GM19455 (cell line): ENCODE measurements at regions not wholly inside any gene's neighbourhood (a gene's known extent, or its start where the extent isn't known, plus 50 kb on each side); places are given as distances from the start of the nearest gene placed in this dataset.

Experiments used
- ATAC-seq: cut with Tn5 transposase; IDR thresholded peaks from one replicate; pipeline ENCODE4 v1.9.1; 2021; ENCODE audit not compliant: unreplicated experiment

DNA sequence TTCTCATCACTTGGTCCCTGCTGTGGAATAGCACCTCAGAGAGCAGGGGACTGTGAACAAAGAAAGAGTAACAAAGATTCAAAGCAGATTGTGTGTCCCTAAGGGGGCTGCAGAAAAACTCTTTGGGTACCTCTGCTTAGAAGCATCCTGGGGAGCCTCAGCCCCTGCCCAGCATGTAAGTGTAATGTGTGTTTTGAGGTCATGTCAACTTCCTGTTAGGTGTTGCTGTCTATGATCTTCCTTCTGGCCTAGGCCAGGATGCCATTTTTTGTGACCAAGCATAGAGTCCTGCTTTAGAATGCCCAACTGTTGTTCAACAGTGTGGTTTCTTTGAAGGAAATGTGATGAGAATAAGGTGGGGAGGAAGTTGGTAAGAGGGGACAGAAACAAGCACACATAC lies 77.1 kb upstream of the BCL6 start:
- ATAC-seq: no peak

DNA sequence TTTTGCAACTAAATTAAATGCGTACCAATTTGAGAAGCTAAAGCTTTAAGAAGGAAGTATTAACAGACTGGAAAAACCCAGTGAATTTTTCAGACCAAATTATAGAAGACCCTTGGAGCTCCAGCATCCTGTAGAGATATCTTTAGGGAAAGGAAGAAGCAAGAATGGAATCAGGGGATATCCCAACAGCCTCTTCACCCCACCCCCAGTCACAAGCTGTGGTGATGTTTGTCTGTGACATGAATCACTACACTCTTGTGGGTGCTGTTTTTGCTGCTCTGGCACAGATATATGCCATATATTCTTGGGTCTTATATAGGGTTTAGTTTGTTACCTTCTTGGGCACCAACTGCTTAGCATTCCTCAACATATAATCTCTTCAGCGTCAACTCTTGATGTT lies 78.5 kb upstream of the BCL6 start:
- no peak for ATAC-seq

DNA sequence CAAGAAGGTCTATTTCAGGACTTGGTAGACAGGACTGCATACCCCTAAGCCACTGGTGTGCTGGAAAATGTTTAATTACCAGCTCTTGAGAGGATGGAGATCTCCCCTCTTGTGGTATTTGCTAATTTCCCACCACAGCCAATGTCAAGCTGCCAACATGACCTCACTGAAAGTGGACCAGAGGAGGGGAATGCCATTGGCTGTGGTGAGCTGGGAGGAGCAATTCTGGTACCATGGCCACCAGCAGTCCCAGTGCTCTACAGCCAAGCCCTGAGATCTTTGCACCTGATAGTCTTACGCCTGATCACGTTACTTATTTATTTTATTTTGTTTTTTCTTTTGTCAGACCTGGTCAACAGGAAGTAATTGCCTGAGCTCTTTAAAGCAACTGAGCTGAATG lies 82.5 kb upstream of the BCL6 start:
- ATAC-seq: no peak

DNA sequence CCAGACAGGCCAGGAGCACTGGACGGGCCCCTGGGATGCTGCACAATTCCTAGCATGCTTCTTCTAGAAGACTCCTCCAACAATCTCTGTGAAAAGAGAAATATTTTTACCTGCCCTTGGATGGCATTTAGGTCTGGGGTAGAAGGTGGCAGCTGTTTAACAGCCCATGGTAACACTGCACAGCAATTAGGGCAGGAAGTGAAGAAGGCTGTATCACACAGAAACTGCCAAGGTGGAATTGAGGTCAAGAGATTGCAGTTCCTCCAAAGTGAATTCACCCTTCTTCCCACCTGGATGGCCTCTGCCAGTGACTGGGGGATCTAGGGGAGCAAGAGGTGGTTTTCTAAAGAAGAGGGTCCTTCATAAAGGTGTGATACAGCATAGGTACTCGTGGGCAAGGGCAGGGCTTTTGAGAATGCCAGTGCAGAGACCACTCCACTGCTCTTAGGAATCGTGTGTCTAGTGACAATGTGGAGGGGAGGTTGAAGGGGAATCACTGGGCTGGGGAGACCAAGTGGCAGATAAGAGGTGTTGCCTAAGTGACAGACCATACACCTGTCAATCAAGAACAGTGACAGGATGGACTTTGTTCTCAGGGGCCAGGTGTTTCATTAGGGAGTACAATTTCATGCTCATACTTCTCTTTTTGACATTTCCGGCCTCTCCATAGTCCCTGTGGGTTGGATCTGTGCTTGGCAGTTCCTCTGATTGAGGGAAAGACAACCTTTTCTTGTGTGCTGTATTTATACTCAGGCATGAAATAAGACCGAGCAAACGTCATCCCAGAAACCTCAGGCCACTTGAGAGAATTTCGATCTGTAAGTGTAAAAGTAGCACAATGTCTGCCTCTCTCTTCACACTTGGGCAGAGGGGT lies 83.5 kb upstream of the BCL6 start:
- no peak for ATAC-seq

DNA sequence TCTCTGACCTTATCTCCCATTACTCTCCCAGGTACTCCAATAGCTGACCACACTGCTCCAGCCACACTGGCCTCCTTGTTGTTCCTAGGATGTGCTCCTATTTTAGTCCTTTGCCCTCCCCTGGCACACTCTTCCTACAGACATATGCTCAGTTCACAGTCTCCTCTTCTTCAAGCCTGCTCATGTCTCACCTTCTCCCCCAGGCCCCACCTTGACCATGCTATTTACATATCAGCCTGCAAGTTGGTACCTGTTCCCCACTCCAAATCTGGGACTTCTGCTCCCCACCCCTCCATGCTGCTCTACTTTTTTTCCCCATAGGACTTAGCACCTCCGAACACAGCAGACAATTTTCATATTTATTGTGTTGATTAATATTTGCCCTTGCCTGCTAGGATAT lies 84.9 kb upstream of the BCL6 start:
- no peak for ATAC-seq

DNA sequence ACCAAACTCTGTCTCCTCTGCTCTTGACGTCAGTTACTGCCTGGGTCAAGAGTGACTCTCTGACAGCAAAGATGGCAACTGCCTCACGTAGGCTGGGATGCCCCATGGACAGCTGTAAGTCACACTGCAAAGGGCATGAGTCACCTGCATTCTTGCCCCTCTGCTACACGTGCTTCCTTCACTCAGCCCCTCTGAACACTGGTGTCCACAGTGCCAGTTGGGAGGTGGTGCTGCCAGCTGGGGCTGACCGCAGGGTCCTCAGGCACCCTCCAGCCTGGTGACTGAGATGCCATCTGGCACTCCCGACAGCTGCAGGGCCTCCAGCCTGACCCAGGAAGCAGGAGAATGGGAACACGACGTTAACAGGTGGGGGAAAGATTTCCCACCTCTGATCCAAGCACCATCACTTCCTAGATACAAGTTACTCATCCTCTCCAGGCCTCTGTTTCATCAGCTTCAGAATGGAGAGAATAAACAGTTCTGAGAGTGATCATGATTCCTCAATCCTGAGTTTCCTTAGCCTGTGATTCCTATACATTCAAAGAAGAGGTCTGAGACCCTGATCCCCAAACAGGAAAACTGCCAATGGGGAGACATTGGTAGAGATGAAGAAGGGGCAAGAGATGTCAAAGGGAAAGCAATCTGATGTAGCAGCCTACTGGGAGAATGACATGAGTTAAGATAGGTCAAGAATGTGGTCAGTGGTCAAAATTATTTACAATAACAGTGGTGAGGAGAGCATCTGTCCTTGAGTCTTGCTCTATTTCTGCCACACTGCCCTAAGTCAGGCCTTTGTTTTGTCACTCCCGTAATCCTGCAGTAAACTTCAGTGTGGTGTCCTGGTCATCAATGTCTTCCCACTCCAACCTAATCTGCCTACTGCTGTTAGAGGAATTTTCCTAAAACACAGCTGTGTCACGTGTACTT lies 86.1 kb upstream of the BCL6 start:
- no peak for ATAC-seq

DNA sequence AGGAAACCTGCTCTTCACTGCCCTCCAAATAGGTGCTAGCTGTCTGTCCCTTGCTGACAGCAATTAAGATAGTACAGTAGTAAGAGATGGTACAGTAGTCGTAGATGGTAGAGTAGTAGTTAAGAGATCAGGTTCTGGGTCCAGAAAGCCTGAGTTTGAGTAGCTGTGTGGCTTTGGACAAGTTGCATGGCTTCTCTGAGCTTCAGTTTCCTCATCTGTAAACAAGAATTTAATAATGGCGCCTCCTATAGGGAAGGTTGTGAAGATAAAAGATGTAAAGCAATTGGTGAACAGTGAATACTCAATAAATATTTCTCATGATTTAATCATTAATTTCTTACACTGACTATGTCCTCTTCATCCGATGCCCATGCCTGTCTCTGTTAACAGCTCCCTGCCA lies 86.9 kb upstream of the BCL6 start:
- no peak for ATAC-seq

DNA sequence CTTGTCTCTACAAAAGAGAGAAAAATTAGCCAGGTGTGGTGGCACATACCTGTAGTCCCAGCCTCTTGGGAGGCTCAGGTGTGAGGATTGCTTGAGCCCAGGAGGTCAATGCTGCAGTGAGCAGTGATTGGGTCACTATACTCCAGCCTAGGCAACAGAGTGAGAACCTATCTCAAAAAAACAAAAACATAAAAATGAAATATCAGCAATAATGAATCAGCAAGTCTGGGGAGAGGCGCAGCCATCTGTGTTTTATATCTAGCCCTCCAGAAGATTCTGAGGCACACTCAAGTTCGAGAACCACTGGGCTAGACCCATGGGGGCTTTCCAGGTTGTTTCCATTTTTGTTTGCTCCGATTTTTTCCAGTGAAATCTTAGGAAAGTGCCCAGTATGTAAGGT lies 88.1 kb upstream of the BCL6 start:
- ATAC-seq: no peak

DNA sequence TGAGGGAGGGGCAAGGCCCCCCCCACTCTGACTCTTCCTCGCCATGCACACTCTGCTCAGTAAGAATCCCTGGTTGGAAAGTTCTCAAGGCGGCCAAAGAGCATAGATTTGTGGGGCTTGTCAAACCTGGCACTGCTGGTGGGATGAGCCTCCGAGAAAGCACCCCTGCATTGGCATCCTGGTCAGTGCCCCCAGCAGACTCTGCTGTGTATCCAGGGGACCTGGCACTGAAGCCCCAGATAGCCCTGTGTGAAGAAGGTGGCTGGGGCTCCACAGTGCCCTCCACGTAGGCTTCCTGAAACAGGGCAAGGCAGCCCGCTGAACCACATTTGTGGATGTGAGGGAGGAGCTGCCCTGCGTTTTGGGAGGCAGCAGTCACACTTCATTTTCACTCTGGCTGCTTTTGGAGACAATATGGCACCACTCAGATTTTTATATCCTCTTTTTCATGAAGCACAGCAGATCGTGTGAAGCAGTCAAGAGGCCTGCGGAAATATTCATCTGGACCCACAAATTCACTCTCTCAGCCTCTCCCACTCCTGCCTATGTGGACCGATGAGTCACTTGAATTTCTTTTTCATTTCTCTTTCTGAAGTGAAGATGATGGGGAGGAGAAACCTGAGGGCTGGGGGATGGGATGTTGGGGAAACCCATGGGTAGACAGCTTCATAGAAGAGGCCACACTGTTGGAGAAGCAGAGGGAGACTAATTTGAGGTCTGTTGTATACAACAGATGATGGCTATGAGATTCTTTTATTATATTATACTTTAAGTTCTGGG lies 88.7 kb upstream of the BCL6 start:
- no peak for ATAC-seq

DNA sequence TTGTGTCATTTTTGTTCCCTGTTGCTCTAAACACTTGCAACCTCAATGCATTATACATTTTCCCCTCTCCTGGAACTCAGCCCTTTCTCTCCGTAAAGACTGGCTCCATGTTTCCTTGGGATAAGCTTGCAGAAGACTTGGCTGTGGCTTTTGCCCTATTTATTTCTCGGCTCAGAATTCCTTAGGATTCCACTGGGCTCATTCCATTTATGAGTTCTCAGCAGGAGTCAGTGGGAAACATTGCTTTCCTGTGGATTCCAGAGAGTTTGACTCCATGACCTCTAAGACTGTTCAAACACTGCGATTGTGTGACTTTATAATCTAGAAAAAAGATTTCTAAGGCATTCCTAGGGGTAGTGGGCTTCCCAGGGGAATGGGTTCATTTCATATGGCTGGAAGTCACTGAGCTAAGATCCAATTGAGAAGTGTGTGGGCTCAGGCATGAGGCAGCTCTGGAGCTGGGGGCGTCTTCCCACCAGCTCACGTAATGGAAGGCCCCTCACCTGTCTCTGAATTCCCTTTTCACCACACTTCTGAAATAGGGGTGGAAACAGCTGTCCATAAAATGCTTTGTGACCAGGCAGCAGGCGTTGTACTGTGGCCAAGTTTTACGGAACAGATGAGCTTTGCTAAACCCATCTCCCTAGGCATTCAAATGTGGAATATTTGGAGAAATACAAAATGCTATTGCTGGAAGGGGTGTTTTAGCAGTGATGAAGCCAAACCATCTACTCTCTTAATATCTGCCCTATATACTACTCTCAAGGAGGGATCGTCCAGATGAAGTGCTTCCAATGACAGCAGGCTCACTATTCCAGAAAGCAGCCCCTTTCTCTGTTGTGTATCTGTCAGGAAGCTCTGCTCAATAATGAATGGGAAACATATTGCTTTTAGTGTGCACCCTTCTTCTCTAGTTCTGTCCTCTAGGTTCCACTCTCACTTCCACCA lies 91.8 kb upstream of the BCL6 start:
- no peak for ATAC-seq

DNA sequence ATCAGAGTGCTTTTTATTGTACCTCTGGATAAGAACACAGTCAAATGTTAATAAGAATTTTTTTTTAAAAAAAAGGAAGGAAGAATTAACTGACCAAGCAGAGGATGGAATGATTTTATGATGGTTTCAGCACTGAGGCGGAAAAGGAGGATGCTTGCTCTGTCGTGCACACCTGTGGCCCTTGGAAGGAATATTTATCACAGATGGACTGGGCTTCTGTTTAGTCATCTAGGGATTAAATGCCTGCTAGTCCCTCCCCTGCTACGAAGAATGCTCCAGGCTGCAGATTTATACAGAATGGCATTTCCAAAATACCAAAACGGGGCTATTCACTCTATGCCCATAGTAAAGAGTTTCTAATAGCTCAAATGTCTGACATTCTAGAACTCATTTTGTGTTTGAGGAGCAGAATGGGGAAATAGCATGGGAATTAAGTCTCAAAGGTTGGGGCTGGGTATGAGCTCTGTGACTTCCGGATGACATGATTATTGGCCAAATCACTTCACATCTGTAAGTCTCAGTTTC lies 92.8 kb upstream of the BCL6 start:
- ATAC-seq: no peak

DNA sequence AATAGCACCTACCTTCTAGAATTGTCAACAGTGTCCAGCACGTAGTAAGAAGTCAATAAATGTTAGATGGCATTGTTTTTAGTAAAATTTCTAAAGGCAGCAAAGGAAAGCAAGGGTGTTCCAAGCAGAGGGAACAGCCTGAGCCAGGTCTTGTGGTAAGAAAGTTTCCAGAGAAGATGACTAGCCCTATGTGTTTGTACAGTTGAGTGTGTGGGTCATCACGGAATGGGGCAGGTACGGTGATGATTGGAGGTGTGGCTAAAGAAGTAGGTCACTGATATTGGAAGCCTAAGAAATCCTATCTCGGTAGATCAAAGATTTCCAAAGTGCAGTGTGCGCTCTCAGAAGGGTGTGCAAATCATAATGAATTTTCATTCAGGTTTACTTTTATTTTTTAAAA lies 94.2 kb upstream of the BCL6 start:
- no peak for ATAC-seq

DNA sequence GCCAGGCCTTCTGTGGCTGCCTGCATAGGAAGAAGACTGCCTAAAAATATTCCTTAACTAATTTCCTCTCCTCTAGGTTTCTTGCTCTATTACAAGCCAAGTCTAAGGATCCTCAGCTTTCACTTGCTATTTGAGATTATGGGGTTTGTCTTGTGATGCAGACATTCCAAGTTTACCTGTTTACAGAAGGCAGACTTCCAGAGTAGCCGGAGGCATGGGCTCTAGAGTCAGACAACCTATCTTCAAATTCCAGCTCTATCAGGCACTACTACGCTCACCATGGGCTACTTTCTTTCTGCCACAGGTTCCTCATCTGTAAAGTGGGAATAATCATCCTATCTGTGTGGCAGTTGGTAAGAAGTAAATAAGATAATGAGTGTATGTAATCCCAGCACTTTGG lies 95.6 kb upstream of the BCL6 start:
- no peak for ATAC-seq

DNA sequence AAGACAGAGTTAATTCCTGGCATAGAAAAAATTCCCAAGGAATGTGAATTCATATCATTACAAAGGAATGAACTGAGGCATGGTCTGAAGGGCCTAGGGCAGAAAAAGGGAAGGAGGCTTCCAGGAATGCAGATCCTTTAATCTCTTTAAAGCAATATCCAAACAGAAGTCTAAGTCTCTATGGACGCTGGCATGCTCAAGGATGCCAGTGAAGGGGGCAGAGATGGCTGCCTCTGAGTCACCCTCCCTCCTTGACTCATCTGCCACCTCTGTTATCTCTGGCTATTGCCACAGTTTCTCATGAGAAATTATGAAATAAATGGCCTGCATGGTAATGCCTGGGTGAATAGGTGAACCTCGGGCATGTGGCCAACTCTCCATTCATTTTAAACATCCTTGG lies 96.3 kb upstream of the BCL6 start:
- ATAC-seq: no peak

DNA sequence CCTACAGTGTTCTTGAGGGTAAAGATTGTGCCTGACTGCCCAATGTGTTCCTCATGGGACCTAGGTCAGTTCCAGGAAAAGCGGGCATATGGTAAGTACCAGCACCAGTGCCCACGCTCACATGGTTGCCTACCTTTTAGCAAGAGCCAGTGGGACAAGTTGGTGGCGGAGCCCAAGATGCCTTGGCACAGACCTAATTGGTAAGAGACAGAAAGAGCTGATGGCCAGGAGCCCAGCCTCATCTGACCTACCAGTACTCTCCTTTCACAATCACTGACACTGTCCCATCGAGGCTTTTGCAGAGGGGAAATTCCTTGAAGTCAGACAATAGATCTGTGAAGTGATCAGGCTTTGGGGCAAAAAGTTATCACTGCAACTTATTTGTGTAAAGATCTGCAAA lies 98.4 kb upstream of the BCL6 start:
- ATAC-seq: no peak

DNA sequence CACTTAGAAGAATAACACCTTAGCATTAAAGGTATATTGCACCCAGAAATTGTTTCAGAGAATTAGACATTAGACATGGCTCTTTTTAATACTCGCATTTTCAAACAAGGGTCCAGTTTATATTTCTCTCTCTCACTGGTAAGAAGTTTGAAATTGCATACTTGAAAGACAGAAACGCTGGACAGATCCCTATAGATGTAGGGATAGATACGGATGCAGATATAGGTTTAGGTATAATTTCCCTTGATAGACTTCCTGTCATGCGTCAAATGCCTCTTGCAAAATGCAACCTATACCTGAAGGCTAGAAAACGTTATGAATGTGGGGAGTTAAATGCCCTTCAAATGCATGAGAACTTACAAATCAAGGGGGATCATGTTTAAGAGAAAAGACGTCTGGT lies 99.4 kb upstream of the BCL6 start:
- no peak for ATAC-seq

DNA sequence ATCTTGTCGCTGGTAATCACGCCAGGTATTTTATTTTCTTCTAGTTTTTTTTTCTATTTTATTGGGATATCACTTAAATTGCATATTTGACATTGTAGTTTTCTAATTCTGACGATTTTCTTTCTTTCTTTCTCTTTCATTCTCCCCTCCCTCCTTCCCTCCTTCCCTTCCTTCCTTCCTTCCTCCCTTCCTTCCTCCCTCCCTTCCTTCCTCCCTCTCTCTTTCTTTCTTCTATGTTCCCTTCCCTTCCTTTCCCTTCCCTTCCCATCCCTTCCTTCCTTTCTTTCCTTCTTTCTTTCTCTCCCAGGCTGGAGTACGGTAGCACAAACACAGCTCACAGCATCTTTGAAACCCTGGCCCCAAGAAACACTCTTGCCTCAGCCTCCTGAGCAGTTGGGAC lies 100.6 kb upstream of the BCL6 start:
- ATAC-seq: no peak

DNA sequence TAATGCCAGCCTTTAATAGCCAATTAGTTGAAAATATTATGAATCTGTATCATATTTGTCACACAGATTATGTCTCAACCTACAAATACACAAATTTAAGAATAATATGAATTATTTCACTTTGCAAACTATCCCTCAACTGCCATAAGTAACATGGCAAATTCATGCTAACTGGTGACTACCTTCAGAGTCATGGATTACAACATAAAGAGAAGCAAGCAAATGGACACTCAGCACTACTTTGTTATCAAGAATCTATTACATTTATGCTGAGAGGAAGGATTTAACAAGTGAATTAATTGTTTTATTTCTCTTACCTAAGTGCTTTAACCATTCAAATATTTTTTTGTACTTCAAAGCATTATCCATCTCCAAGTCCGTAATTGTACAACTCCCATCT lies 103.1 kb upstream of the BCL6 start:
- ATAC-seq: no peak

DNA sequence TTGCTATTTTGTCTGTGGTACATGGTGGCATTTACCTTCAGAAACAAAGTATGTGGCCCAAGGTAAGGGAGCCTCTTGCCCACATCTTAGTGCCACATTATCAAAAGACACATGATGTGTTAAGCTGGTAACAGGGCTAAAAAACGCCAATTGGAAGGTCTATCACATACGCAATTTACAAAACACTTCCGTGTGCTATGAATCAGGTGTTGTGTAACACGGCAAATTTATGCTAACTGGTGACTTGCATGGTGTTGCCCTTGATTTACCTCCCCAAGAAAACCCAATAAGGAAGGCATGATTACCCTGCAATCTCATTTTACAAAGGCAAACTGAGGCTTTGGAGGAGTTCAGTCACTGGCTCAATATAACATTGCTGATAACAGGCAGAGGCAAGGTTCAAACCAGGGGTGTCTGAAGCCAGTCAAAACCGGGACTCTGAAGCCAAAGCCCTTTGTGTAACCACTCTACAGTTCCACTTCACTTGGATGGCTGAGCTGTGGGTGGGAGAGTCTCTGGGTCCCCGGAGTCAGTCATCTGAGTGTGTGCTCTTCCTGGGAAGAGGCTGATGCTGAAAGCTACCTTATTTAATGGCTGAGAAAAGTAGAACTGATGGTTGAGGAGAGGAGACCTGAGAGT lies 103.9 kb upstream of the BCL6 start:
- no peak for ATAC-seq
